ENCODE measurements at regions not wholly inside any gene's neighbourhood (a gene's known extent, or its start where the extent isn't known, plus 50 kb on each side); places are given as distances from the start of the nearest gene placed in this dataset.

DNA sequence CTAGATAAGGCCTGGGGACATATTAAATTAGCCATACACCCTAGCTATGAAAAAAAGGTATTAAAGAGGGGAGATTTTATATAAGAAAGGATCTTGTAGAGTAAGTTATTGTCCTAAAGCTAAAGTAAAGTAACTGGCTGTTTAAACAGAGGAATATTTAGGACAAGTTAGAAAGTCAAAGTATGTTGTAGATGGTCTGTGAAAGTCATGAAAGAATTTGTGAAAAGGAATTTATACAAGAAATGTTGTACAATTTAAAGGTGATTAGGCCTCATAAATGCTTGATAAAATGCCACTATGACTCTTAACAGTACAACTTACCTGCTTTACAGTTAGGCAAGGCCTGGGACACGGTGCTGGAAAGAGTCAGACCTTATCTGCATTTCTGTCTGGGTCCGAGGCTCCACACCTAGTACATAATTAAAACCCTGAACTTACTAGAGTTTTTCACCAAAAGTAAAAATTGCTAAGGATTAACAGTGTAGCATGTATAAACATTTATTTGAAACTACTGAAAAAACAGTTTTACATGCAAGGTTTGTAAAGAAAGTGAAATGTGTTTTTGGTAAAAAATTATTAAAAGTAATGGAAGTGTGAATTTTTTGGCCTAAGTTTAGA lies 445.3 kb upstream of the TOM1L1 start:
- TF ChIP-seq POLR2A (IDR thresholded peaks at IDR 0.05) = no peak
- TF ChIP-seq, protein P1, sequence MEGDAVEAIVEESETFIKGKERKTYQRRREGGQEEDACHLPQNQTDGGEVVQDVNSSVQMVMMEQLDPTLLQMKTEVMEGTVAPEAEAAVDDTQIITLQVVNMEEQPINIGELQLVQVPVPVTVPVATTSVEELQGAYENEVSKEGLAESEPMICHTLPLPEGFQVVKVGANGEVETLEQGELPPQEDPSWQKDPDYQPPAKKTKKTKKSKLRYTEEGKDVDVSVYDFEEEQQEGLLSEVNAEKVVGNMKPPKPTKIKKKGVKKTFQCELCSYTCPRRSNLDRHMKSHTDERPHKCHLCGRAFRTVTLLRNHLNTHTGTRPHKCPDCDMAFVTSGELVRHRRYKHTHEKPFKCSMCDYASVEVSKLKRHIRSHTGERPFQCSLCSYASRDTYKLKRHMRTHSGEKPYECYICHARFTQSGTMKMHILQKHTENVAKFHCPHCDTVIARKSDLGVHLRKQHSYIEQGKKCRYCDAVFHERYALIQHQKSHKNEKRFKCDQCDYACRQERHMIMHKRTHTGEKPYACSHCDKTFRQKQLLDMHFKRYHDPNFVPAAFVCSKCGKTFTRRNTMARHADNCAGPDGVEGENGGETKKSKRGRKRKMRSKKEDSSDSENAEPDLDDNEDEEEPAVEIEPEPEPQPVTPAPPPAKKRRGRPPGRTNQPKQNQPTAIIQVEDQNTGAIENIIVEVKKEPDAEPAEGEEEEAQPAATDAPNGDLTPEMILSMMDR (IDR thresholded peaks at IDR 0.05) = no peak
- TF ChIP-seq POLR2AphosphoS5 (IDR thresholded peaks at IDR 0.05) = no peak
- TF ChIP-seq EP300 (IDR thresholded peaks at IDR 0.05) = no peak

All from stomach (tissue), 4 donors.